ENCODE measurements at regions not wholly inside any gene's neighbourhood (a gene's known extent, or its start where the extent isn't known, plus 50 kb on each side); places are given as distances from the start of the nearest gene placed in this dataset.

DNA sequence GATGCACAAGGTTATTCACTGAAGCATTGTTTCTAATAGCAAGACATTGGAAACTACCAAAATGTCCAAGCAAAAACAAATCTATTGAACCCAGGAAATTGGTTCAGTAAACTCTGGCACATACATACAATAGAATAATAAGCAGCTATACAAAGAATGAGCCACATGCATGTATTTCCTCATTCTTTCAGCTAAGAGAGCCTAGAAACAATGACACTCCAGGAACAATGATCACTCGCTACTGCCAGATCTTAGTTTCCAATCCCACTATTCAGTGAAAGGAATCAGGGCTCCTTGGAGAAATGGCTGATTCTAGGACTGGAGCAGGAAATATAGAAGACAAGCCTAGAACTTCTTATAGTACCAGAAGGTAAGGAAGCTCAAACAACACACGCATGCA, 221.9 kb upstream of the AGAP1 start:
- TF ChIP-seq POLR2AphosphoS5 (IDR thresholded peaks at IDR 0.05; ENCODE audit: low read depth) (no peak), NANOG (IDR thresholded peaks at IDR 0.05; ENCODE audit: borderline replicate concordance) (no peak), EZH2phosphoT487 (IDR thresholded peaks at IDR 0.05; ENCODE audit: unreplicated experiment) (no peak)
- TF ChIP-seq, protein P1, sequence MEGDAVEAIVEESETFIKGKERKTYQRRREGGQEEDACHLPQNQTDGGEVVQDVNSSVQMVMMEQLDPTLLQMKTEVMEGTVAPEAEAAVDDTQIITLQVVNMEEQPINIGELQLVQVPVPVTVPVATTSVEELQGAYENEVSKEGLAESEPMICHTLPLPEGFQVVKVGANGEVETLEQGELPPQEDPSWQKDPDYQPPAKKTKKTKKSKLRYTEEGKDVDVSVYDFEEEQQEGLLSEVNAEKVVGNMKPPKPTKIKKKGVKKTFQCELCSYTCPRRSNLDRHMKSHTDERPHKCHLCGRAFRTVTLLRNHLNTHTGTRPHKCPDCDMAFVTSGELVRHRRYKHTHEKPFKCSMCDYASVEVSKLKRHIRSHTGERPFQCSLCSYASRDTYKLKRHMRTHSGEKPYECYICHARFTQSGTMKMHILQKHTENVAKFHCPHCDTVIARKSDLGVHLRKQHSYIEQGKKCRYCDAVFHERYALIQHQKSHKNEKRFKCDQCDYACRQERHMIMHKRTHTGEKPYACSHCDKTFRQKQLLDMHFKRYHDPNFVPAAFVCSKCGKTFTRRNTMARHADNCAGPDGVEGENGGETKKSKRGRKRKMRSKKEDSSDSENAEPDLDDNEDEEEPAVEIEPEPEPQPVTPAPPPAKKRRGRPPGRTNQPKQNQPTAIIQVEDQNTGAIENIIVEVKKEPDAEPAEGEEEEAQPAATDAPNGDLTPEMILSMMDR (conservative IDR thresholded peaks at IDR 0.05; ENCODE audit: low read depth in 2 of 2): no peak

All from GM23338 (cell line).